PFSK-1 (cell line): ENCODE measurements at regions not wholly inside any gene's neighbourhood (a gene's known extent, or its start where the extent isn't known, plus 50 kb on each side); places are given as distances from the start of the nearest gene placed in this dataset.

Experiments used
- FOXP2 ChIP-seq: optimal IDR thresholded peaks from 2 replicates; pipeline ENCODE3; 2011; ENCODE audit warnings: borderline replicate concordance, control low read depth, inconsistent platforms; ENCODE audit not compliant: insufficient read depth; ENCODE audit errors: extremely low read length, extremely low read depth
- POLR2AphosphoS5 ChIP-seq: IDR thresholded peaks from 2 replicates; pipeline ENCODE4 v1.6.1; 2012; ENCODE audit warnings: low read depth, mild to moderate bottlenecking, control low read depth, low read length, moderate library complexity
- REST ChIP-seq, 2 experiments: IDR thresholded peaks; 2 replicates each; pipeline versions ENCODE4 v1.6.1 to v1.8.0; 2011 to 2012; ENCODE audit warnings: low read depth in 2 of 2, low read length in 2 of 2, control low read depth in 1 of 2, inconsistent platforms in 1 of 2, mild to moderate bottlenecking in 1 of 2, moderate library complexity in 1 of 2; ENCODE audit not compliant: insufficient read depth in 1 of 2
- SIN3A ChIP-seq: IDR thresholded peaks from 2 replicates; pipeline ENCODE4 v1.6.1; 2012; ENCODE audit warnings: mild to moderate bottlenecking, low read length, moderate library complexity, borderline replicate concordance; ENCODE audit not compliant: insufficient read depth

DNA sequence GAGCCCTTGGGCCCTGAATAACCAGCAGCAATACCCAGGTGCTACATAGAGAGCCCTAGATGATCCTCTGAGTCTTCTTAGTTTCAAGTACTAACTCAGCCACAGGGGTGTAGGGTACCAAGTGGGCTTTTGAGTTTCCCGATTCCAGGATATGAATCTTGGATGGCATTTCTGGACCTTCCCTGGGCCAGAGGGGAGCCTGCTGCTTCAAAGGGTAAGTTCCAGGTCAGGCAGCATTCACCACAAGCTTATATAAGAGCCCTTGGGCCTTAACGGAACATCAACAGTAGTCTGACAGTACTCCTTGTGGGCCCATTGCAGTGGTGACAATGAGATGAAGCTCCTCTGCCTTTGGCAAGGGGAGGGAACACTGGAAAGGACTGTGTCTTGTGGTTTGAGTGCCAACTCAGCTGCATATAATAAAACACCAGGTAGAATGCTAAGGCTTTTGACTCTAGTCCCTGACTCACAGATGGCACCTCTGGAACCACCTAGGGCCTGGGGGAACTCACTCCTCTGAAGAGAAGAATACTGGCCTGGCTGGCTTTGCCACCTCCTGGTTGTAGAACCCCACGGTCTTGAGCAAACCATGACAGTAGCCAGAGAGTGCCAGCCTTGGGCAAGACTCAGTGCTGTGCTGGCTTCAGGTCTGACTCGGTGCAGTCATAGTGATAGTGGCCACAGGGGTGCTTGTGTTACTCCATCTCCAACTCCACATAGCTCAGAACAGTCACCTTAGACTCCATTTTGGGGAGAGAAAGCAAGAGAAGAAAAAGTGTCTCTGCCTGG, 235.7 kb downstream of the AKAIN1 start:
- TF ChIP-seq REST (IDR thresholded peaks at IDR 0.05; ENCODE audit: insufficient read depth in 1 of 2, low read depth in 2 of 2, low read length in 2 of 2) (no peak), POLR2AphosphoS5 (no peak), FOXP2 (no peak), SIN3A (no peak)
